Hepatocyte (in vitro differentiated cells): ENCODE measurements at regions not wholly inside any gene's neighbourhood (a gene's known extent, or its start where the extent isn't known, plus 50 kb on each side); places are given as distances from the start of the nearest gene placed in this dataset.

Experiments used
- DNase-seq: peaks from one replicate; pipeline ENCODE4 v3.0.0-alpha.2; 2016; ENCODE audit warnings: low spot score
- H2AFZ ChIP-seq: fragments of 200-600 bp; sonication (generic); 2 replicates; pipeline ENCODE4 v1.6.0; 2016; ENCODE audit warnings: antibody characterized with exemption, mild to moderate bottlenecking
- H3K27ac ChIP-seq: fragments of 200-600 bp; sonication (generic); 2 replicates; pipeline ENCODE4 v1.5.1; 2016; ENCODE audit warnings: mild to moderate bottlenecking
- H3K27me3 ChIP-seq: fragments of 200-600 bp; sonication (generic); 2 replicates; pipeline ENCODE4 v1.6.1; 2016
- H3K36me3 ChIP-seq: fragments of 200-600 bp; sonication (generic); replicated peaks from 2 replicates; pipeline ENCODE4 v1.5.1; 2016; ENCODE audit warnings: low read depth; ENCODE audit not compliant: insufficient read depth
- H3K4me1 ChIP-seq: fragments of 200-600 bp; sonication (generic); 2 replicates; pipeline ENCODE4 v1.5.1; 2016; ENCODE audit warnings: mild to moderate bottlenecking, moderate library complexity; ENCODE audit not compliant: insufficient read depth
- H3K4me2 ChIP-seq: fragments of 200-600 bp; sonication (generic); 2 replicates; pipeline ENCODE4 v1.6.0; 2016
- H3K4me3 ChIP-seq: fragments of 200-600 bp; sonication (generic); 2 replicates; pipeline ENCODE4 v1.5.1; 2016; ENCODE audit warnings: mild to moderate bottlenecking
- H3K79me2 ChIP-seq: fragments of 200-600 bp; sonication (generic); 2 replicates; pipeline ENCODE4 v1.6.0; 2017; ENCODE audit warnings: mild to moderate bottlenecking
- H3K9me2 ChIP-seq: fragments of 200-600 bp; sonication (generic); replicated peaks from 2 replicates; pipeline ENCODE4 v1.6.0; 2017; ENCODE audit warnings: mild to moderate bottlenecking; ENCODE audit not compliant: insufficient read depth
- H3K9me3 ChIP-seq: fragments of 200-600 bp; sonication (generic); 2 replicates; pipeline ENCODE4 v1.5.1; 2016; ENCODE audit warnings: low read depth, mild to moderate bottlenecking
- H4K20me1 ChIP-seq: fragments of 200-600 bp; sonication (generic); 2 replicates; pipeline ENCODE4 v1.6.0; 2016; ENCODE audit warnings: mild to moderate bottlenecking; ENCODE audit not compliant: insufficient read depth, poor library complexity, severe bottlenecking
- CTCF ChIP-seq: fragments of 200-600 bp; sonication (generic); IDR thresholded peaks from 2 replicates; pipeline ENCODE4 v1.5.1; 2016; ENCODE audit warnings: antibody characterized with exemption, mild to moderate bottlenecking; ENCODE audit not compliant: poor library complexity
- EZH2 ChIP-seq: fragments of 200-600 bp; sonication (generic); IDR thresholded peaks from 2 replicates; pipeline ENCODE4 v1.6.1; 2016; ENCODE audit warnings: antibody characterized with exemption, mild to moderate bottlenecking, borderline replicate concordance
- EZH2phosphoT487 ChIP-seq: fragments of 200-600 bp; sonication (generic); IDR thresholded peaks from one replicate; pipeline ENCODE4 v1.6.1; 2018; ENCODE audit warnings: antibody characterized with exemption, mild to moderate bottlenecking, low read depth, moderate library complexity; ENCODE audit not compliant: unreplicated experiment, severe bottlenecking
- WGBS: methylation state at CpG from one replicate; pipeline ENCODE4 v1.1.6; 2016; ENCODE audit warnings: low lambda C conversion rate; ENCODE audit errors: missing lambda C conversion rate; 5-methylcytosine and 5-hydroxymethylcytosine counted together

- no peak for DNase-seq
- Histone ChIP-seq H3K79me2 (no peaks in the 10 kb centered on the region), H3K4me1 (no peaks in the 10 kb centered on the region), H3K27ac (no peak overlapping the region), H3K36me3 (no peaks in the 10 kb centered on the region), H3K4me2 (no peak overlapping the region), H2AFZ (no peak overlapping the region), H3K9me2 (no peaks in the 10 kb centered on the region), H4K20me1 (no peaks in the 10 kb centered on the region), H3K27me3 (peaks cover 22% of the 10 kb centered on the region), H3K4me3 (no peak overlapping the region), H3K9me3 (no peaks in the 10 kb centered on the region)
- 77% methylated on average over 3 of the region's 3 CpGs for WGBS
- TF ChIP-seq EZH2phosphoT487, result no peak
- TF ChIP-seq CTCF, result no peak
- no peak for TF ChIP-seq EZH2
Measured at GRCh38 chr11:45432100-45432499, 146.0 kb upstream of the SYT13 start.

GRCh38 chr11:45431046-45432018 lies 145.2 kb upstream of the SYT13 start:
- no peak overlapping the region for H3K4me3 ChIP-seq
- WGBS, result 80% methylated on average over 13 of the region's 13 CpGs
- no peaks in the 10 kb centered on the region for H3K36me3 ChIP-seq
- TF ChIP-seq CTCF, result no peak
- TF ChIP-seq EZH2, result no peak
- TF ChIP-seq EZH2phosphoT487, result no peak
- H4K20me1 ChIP-seq, result no peaks in the 10 kb centered on the region
- H3K79me2 ChIP-seq, result no peaks in the 10 kb centered on the region
- no peak overlapping the region for H2AFZ ChIP-seq
- H3K4me2 ChIP-seq, result no peak overlapping the region
- no peaks in the 10 kb centered on the region for H3K9me2 ChIP-seq
- peaks cover 19% of the 10 kb centered on the region for H3K27me3 ChIP-seq
- DNase-seq, result no peak
- no peaks in the 10 kb centered on the region for H3K9me3 ChIP-seq
- H3K27ac ChIP-seq, result no peak overlapping the region
- H3K4me1 ChIP-seq, result no peaks in the 10 kb centered on the region

GRCh38 chr11:45430361-45430760 lies 144.2 kb upstream of the SYT13 start:
- no peaks in the 10 kb centered on the region for H3K4me1 ChIP-seq
- H3K36me3 ChIP-seq, result no peaks in the 10 kb centered on the region
- no peak overlapping the region for H3K4me3 ChIP-seq
- H4K20me1 ChIP-seq, result no peaks in the 10 kb centered on the region
- H3K27ac ChIP-seq, result no peak overlapping the region
- no peak overlapping the region for H3K4me2 ChIP-seq
- TF ChIP-seq CTCF, result no peak
- TF ChIP-seq EZH2phosphoT487, result no peak
- no peak for TF ChIP-seq EZH2
- no peaks in the 10 kb centered on the region for H3K79me2 ChIP-seq
- H3K9me2 ChIP-seq, result no peaks in the 10 kb centered on the region
- DNase-seq, result no peak
- H3K27me3 ChIP-seq, result peaks cover 19% of the 10 kb centered on the region
- H2AFZ ChIP-seq, result no peak overlapping the region
- H3K9me3 ChIP-seq, result no peaks in the 10 kb centered on the region
- WGBS, result 71% methylated on average over 1 of the region's 1 CpG
